RPMI8226 (cell line): ENCODE measurements at regions not wholly inside any gene's neighbourhood (a gene's known extent, or its start where the extent isn't known, plus 50 kb on each side); places are given as distances from the start of the nearest gene placed in this dataset.
"Not testable (repeated sequence)": the region's sequence is repeated elsewhere in the genome, so short reads cannot be mapped to it uniquely, and the experiment has no call there.

Experiments
- DNase-seq: peaks from one replicate; pipeline ENCODE4 v3.0.0-alpha.2; 2015

GRCh38 chrX:7514871-7515599 lies 327.9 kb upstream of the VCX start:
- no peak for DNase-seq

DNA sequence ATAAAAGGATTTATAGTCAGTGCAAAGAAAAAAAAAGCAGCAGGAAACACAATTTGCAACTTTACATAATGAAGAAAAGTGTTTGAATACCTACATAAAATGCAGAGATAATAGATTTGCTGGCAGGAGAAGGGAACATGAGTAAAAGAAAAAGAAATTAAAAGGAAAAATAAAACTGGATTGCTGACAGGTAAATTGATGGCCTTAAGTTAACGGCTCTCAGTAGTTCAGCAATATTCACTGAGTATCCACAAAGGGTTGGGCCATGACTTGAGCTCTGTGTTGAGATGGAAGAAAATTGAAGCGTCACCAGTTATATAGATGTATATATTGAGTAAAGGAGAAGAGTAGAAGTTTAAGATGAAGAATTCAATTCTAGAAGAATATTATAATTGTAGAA lies 330.1 kb upstream of the VCX start:
- DNase-seq, result no peak

DNA sequence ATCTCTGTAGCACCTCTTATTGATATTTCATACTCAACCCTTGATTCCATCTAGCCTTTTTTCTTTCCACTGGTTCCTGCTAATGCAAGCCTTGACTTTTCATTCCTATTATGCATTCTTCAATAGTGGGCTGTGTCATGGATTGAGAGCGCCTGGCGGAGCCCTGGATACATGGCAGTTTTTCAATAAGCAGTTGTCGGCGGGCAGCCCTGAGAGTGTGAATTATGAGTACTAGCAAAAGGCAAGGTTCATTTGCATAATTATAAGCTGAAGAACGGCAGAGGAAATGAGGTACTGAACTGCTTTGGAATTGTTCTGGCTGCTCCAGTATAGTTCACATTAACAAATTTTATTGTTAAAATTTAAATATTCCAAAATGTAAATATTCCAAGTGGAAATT lies 339.7 kb upstream of the VCX start:
- no peak for DNase-seq

GRCh38 chrX:7500386-7500785 lies 342.6 kb upstream of the VCX start:
- no peak for DNase-seq

DNA sequence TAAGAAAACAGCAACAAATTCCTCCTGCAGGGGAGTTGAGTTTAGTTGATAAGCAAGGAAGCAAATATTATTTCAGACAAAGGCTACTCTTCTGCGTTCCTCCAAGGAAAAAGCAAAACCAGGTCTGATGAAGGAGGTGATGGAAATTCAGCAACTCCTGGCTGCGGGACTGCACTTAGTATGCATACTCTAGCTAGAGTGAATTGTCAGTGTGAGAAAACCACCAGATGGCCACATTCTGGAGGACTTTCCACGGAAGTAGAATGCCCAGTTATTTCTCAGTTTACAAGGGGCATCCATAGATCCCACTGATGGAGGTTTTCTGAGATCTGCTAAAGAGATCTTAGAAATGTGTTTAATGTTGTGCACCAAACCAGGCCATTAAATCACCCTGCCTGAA lies 338.6 kb upstream of the PUDP start:
- DNase-seq, result no peak

GRCh38 chrX:7485061-7485460 lies 337.1 kb upstream of the PUDP start:
- no peak for DNase-seq

DNA sequence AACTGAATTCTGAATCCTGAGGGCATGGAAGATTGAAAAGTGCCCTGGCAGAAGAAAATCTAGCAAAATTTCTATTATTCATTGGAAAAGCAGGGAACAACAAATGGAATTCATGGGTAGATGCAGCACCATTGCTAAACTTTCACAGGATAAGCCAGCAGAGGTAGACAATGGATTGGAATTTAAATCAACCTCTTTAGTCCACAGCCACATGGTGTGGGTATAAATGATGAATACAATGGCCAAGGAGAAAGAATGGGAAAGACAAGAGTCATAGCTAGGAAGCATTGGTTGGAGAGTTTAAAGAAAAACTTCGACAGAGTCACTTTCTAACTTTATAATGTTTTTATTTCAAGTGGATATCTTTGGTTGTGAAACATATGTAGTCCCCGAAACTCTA lies 332.8 kb upstream of the PUDP start:
- DNase-seq, result no peak

DNA sequence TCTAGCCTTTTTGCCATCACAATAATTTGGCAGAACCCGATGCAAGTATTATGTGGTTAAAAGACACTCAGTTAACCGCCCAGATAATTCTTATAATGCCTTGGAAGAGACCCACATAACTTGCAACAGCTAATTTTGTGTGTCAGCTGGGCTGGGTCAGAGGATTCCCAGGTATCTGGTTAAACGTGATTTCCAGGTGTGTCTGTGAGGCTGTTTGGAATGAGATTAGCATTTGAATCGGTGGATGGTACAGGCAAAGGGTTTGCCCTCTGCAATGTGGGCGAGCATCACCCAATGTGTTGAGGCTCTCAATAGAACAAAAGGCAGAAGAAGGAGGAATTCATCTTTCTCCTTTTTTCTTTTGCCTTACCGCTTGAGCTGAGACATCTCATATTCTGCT lies 314.2 kb upstream of the PUDP start:
- no peak for DNase-seq

DNA sequence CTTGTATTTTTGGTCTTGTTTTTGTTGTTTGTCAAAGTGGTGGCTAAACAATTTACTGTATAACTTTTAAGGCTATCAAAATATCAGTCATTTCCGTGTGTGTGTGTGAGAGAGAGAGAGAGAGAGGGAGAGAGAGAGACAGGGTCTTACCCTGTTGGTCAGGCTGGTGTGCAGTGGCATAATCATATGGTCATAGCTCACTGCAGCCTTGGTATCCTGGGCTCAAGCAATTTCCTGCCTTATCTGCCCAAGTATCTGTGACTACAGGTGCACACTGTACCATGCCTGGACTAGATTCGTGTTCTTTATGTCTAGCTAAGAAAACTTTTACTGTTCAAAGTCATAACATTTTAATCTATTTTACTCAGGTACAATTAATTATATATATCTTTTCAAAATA lies 313.1 kb upstream of the PUDP start:
- not testable (repeated sequence) for DNase-seq

- no peak for DNase-seq
Measured at GRCh38 chrX:7447801-7448499, 300.0 kb upstream of the PUDP start.

- DNase-seq, result no peak
Measured at GRCh38 chrX:7446815-7447214, 298.9 kb upstream of the PUDP start.

GRCh38 chrX:7444967-7445366 lies 297.0 kb upstream of the PUDP start:
- DNase-seq, result no peak

GRCh38 chrX:7441586-7441985 lies 293.6 kb upstream of the PUDP start:
- DNase-seq, result no peak

- DNase-seq, result no peak
Measured at GRCh38 chrX:7435822-7436221, 287.9 kb upstream of the PUDP start.

DNA sequence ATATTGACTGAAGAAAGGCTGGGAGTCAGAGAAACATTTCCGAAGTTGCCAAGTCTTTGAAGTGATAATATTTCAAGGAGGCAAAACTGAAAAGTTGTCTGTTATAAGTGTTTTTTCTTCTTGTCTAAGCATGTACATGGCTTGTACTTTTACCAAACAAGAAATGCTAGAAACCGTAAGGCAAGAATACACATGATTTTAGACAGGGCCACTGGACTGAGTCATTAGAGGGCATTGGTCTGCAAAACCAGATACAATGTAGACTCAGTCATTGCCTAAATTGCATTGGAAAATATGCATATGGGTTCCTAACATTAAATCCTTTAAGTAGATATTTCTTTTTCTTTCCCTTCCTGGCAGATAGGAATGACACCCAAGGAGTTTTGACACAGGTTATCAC lies 284.9 kb upstream of the PUDP start:
- DNase-seq, result no peak

- no peak for DNase-seq
Measured at GRCh38 chrX:7420717-7421116, 272.8 kb upstream of the PUDP start.

- DNase-seq, result no peak
Measured at GRCh38 chrX:7414753-7415152, 266.8 kb upstream of the PUDP start.

- no peak for DNase-seq
Measured at GRCh38 chrX:7412840-7413239, 264.9 kb upstream of the PUDP start.

DNA sequence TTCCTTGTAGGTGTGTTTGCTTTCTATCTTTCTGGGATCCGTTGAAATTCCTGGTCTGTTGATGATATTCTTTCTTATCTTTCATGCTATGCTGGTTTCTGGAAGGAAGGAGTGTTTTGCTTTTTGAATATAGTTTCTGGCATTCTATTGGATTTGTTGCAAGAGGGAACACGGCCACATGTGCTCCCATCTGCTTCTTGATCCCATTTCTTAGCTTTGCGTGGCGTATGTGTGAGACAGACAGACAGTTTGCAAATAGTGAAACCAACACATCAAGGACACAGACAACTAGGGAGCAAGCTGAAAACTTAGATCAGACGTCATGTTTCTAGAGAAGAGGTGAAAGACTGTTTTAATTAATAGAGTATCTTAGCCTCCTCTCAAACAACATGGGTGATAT lies 261.9 kb upstream of the PUDP start:
- DNase-seq, result no peak

DNA sequence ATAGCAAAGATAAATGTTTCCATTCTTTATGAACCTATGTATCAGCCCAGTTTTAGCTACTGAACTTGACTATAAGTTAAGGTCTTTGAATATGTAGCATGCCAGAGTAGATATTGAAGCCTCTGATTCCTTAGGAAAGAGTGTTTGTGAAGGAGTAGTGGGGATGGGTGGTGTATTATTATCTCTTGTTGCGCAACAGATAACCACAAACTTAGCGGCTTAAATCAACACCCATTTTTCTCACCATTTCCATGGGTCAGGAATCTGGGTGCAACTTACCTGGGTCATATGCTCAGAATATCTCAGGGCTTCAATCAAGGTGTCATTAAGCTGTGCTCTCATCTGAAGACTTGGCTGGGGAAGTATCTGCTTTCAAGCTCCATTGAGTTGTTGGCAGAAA lies 251.4 kb upstream of the PUDP start:
- DNase-seq, result no peak

- DNase-seq, result no peak
Measured at GRCh38 chrX:7390441-7390840, 242.5 kb upstream of the PUDP start.

- no peak for DNase-seq
Measured at GRCh38 chrX:7389576-7389975, 241.6 kb upstream of the PUDP start.

GRCh38 chrX:7385131-7385530 lies 237.2 kb upstream of the PUDP start:
- no peak for DNase-seq

GRCh38 chrX:7378406-7378805 lies 230.5 kb upstream of the PUDP start:
- no peak for DNase-seq
